GM12873 (cell line): ENCODE measurements at regions not wholly inside any gene's neighbourhood (a gene's known extent, or its start where the extent isn't known, plus 50 kb on each side); places are given as distances from the start of the nearest gene placed in this dataset.

Source experiments
- TF ChIP-seq, protein P1 (sequence below): IDR thresholded peaks from 2 replicates; pipeline ENCODE4 v1.5.1; 2012; ENCODE audit warnings: low read depth, mild to moderate bottlenecking, moderate library complexity, low read length, control low read depth; ENCODE audit not compliant: insufficient read depth; ENCODE audit errors: missing control alignments

- TF ChIP-seq, protein P1, sequence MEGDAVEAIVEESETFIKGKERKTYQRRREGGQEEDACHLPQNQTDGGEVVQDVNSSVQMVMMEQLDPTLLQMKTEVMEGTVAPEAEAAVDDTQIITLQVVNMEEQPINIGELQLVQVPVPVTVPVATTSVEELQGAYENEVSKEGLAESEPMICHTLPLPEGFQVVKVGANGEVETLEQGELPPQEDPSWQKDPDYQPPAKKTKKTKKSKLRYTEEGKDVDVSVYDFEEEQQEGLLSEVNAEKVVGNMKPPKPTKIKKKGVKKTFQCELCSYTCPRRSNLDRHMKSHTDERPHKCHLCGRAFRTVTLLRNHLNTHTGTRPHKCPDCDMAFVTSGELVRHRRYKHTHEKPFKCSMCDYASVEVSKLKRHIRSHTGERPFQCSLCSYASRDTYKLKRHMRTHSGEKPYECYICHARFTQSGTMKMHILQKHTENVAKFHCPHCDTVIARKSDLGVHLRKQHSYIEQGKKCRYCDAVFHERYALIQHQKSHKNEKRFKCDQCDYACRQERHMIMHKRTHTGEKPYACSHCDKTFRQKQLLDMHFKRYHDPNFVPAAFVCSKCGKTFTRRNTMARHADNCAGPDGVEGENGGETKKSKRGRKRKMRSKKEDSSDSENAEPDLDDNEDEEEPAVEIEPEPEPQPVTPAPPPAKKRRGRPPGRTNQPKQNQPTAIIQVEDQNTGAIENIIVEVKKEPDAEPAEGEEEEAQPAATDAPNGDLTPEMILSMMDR = no peak
These were observed 1033.7 kb downstream of the KCNT2 start for GRCh38 chr1:195574511-195574910.

GRCh38 chr1:195569934-195570333 is 1038.3 kb downstream of the KCNT2 start:
- TF ChIP-seq, protein P1 = no peak

DNA sequence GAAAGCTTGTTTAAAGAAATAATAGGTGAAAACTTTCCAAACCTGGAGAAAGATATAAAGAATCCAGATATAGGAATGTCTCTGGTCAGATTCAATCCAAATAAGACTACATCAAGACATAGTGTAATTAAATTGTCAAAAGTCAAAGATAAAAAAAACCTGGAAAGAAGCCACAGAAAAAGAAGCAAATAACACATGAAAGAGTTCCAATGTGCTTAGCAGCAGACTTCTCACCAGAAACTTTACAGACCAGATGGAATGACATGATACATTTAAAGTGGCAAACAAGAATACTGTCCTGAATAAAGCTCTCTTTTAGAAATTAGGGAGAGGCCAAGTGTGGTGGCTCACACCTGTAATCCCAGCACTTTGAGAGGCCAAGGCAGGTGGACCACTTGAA is 1039.9 kb downstream of the KCNT2 start:
- TF ChIP-seq, protein P1 = no peak

DNA sequence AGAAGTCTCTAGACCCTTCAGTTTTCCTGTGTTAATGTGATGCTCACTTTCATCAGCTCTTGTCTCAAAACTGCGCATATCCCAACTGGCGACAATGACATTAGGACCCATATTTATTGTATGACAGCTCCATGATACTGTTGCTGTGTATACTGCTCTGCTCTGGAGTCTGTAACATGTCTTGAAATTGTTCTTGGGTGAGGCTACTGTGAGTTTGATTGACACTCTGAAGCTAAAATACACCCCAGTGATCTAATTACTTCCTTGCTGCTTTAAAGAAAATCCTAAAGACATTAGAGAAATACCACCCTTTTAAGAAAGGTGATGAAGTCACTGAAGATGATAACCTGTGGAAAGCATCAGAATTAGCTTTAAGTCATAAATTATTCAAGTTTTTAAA is 1046.2 kb downstream of the KCNT2 start:
- TF ChIP-seq, protein P1 = no peak

GRCh38 chr1:195550071-195550862 is 1058.0 kb downstream of the KCNT2 start:
- TF ChIP-seq, protein P1 = no peak

DNA sequence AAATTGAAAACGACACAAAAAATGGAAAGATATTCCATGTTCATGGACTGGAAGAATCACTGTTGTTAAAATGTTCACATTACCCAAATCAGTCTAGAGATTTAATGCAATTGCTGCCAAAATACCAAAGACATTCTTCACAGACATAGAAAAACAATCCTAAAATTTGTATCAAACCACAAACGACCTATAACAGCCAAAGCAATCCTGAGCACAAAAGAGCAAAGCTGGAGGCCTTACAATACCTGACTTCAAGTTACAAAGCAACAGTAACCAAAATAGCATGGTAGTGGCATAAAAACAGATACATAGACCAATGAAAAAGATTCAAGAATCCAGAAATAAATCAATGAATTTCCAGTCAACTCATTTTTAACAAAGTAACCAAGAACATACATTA is 1077.3 kb downstream of the KCNT2 start:
- TF ChIP-seq, protein P1 = no peak

DNA sequence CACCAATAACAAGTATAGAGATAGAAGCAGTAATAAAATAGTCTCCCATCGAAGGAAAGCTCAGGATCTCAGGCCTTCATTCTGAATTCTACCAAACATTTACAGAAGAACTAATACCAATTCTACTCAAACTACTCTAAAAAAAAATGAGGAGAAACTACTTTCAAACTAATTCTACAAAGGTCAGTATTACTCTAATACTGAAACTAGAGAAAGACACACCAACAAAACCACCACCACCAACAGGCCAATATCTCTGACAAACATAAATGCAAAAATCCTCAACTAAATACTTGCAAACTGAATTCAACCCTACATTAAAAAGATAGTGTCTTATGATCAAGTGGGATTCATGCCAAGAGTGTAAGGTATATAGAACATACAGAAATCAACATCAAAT is 1078.4 kb downstream of the KCNT2 start:
- TF ChIP-seq, protein P1 = no peak
